ENCODE measurements at regions not wholly inside any gene's neighbourhood (a gene's known extent, or its start where the extent isn't known, plus 50 kb on each side); places are given as distances from the start of the nearest gene placed in this dataset.

- TF ChIP-seq CTCF (conservative IDR thresholded peaks at IDR 0.05; ENCODE audit: low read length) = no peak
- TF ChIP-seq EZH2phosphoT487 (IDR thresholded peaks at IDR 0.05; ENCODE audit: borderline replicate concordance, low read depth, low read length) = no peak
These were observed 645.6 kb downstream of the SOX5 start for GRCh38 chr12:23303821-23304220.
